Neural progenitor cell (in vitro differentiated cells): ENCODE measurements at regions not wholly inside any gene's neighbourhood (a gene's known extent, or its start where the extent isn't known, plus 50 kb on each side); places are given as distances from the start of the nearest gene placed in this dataset.
"Not testable (repeated sequence)": the region's sequence is repeated elsewhere in the genome, so short reads cannot be mapped to it uniquely, and the experiment has no call there.

Experiments used
- DNase-seq: peaks from one replicate; pipeline ENCODE4 v3.0.0-alpha.2; 2016; ENCODE audit warnings: low spot score
- H2AFZ ChIP-seq: fragments of 200-600 bp; sonication (generic); replicated peaks from 2 replicates; pipeline ENCODE4 v1.6.1; 2016; ENCODE audit warnings: antibody characterized with exemption
- H3F3A ChIP-seq: fragments of 200-600 bp; sonication (generic); 2 replicates; pipeline ENCODE4 v1.6.1; 2016; ENCODE audit warnings: antibody characterized with exemption, low read depth
- H3K27ac ChIP-seq: fragments of 200-600 bp; sonication (generic); 2 replicates; pipeline ENCODE4 v1.5.1; 2016; ENCODE audit warnings: mild to moderate bottlenecking
- H3K27me3 ChIP-seq: fragments of 200-600 bp; sonication (generic); 2 replicates; pipeline ENCODE4 v1.6.1; 2016; ENCODE audit warnings: mild to moderate bottlenecking, moderate library complexity
- H3K36me3 ChIP-seq: fragments of 200-600 bp; sonication (generic); 2 replicates; pipeline ENCODE4 v1.5.1; 2016
- H3K4me1 ChIP-seq: fragments of 200-600 bp; sonication (generic); 2 replicates; pipeline ENCODE4 v1.6.1; 2016; ENCODE audit warnings: mixed run types
- H3K4me2 ChIP-seq: fragments of 200-600 bp; sonication (generic); 2 replicates; pipeline ENCODE4 v1.6.1; 2016
- H3K4me3 ChIP-seq: fragments of 200-600 bp; sonication (generic); 2 replicates; pipeline ENCODE4 v1.5.1; 2016
- H3K79me2 ChIP-seq: fragments of 200-600 bp; sonication (generic); 2 replicates; pipeline ENCODE4 v1.6.1; 2016; ENCODE audit warnings: low read depth
- H3K9ac ChIP-seq: fragments of 200-600 bp; sonication (generic); 2 replicates; pipeline ENCODE4 v1.6.1; 2016
- H3K9me3 ChIP-seq: fragments of 200-600 bp; sonication (generic); 2 replicates; pipeline ENCODE4 v1.5.1; 2016; ENCODE audit warnings: low read depth
- H4K20me1 ChIP-seq: fragments of 200-600 bp; sonication (generic); 2 replicates; pipeline ENCODE4 v1.6.1; 2016; ENCODE audit warnings: low read depth
- H3K27ac Mint-ChIP-seq: 3 replicates; pipeline ENCODE4 v1.8.0; 2021; ENCODE audit warnings: mixed read lengths
- H3K27me3 Mint-ChIP-seq: 2 replicates; pipeline ENCODE4 v1.8.0; 2022; ENCODE audit warnings: low read depth, mild to moderate bottlenecking, inconsistent platforms, moderate library complexity, mixed read lengths; ENCODE audit not compliant: insufficient read depth
- H3K36me3 Mint-ChIP-seq: 3 replicates; pipeline ENCODE4 v1.8.0; 2021; ENCODE audit warnings: mixed read lengths
- H3K4me1 Mint-ChIP-seq: 3 replicates; pipeline ENCODE4 v1.8.0; 2021; ENCODE audit warnings: mixed read lengths
- H3K4me3 Mint-ChIP-seq: 3 replicates; pipeline ENCODE4 v1.8.0; 2021; ENCODE audit warnings: mild to moderate bottlenecking, moderate library complexity, mixed read lengths
- H3K9me3 Mint-ChIP-seq: 3 replicates; pipeline ENCODE4 v1.8.0; 2020; ENCODE audit warnings: mixed read lengths
- EZH2 ChIP-seq: fragments of 200-600 bp; sonication (generic); IDR thresholded peaks from 2 replicates; pipeline ENCODE4 v1.6.1; 2017; ENCODE audit warnings: antibody characterized with exemption, mild to moderate bottlenecking, moderate library complexity
- EZH2phosphoT487 ChIP-seq: fragments of 200-600 bp; sonication (generic); IDR thresholded peaks from 2 replicates; pipeline ENCODE4 v1.6.1; 2017; ENCODE audit warnings: antibody characterized with exemption
- TF ChIP-seq, protein P1 (sequence below): fragments of 200-600 bp; sonication (generic); IDR thresholded peaks from 2 replicates; pipeline ENCODE4 v1.5.1; 2017; ENCODE audit warnings: antibody characterized with exemption, mild to moderate bottlenecking

GRCh38 chr3:135426508-135426907 lies 539.0 kb upstream of the PPP2R3A start:
- H3K27me3 ChIP-seq: no peaks in the 10 kb centered on the region
- no peak overlapping the region for H3K9ac ChIP-seq
- no peaks in the 10 kb centered on the region for H4K20me1 ChIP-seq
- H3K36me3 ChIP-seq: no peaks in the 10 kb centered on the region
- H3K4me1 ChIP-seq: peaks cover 7% of the 10 kb centered on the region
- Mint-ChIP-seq H3K36me3 (no peaks in the 10 kb centered on the region), H3K27me3 (no peaks in the 10 kb centered on the region), H3K4me3 (no peak overlapping the region), H3K9me3 (no peaks in the 10 kb centered on the region), H3K4me1 (peaks cover 3% of the 10 kb centered on the region), H3K27ac (no peak overlapping the region)
- H3K9me3 ChIP-seq: no peaks in the 10 kb centered on the region
- no peak overlapping the region for H3K4me2 ChIP-seq
- H3K79me2 ChIP-seq: peaks cover 7% of the 10 kb centered on the region
- TF ChIP-seq EZH2 (no peak), EZH2phosphoT487 (no peak)
- TF ChIP-seq, protein P1, sequence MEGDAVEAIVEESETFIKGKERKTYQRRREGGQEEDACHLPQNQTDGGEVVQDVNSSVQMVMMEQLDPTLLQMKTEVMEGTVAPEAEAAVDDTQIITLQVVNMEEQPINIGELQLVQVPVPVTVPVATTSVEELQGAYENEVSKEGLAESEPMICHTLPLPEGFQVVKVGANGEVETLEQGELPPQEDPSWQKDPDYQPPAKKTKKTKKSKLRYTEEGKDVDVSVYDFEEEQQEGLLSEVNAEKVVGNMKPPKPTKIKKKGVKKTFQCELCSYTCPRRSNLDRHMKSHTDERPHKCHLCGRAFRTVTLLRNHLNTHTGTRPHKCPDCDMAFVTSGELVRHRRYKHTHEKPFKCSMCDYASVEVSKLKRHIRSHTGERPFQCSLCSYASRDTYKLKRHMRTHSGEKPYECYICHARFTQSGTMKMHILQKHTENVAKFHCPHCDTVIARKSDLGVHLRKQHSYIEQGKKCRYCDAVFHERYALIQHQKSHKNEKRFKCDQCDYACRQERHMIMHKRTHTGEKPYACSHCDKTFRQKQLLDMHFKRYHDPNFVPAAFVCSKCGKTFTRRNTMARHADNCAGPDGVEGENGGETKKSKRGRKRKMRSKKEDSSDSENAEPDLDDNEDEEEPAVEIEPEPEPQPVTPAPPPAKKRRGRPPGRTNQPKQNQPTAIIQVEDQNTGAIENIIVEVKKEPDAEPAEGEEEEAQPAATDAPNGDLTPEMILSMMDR: no peak
- H2AFZ ChIP-seq: no peak overlapping the region
- no peaks in the 10 kb centered on the region for H3F3A ChIP-seq
- H3K27ac ChIP-seq: no peak overlapping the region
- DNase-seq: no peak
- H3K4me3 ChIP-seq: no peak overlapping the region

- Histone ChIP-seq H3K9ac (no peak overlapping the region), H3K4me3 (no peak overlapping the region), H3K36me3 (no peaks in the 10 kb centered on the region), H3K27me3 (no peaks in the 10 kb centered on the region), H4K20me1 (no peaks in the 10 kb centered on the region), H2AFZ (no peak overlapping the region), H3K4me2 (no peak overlapping the region), H3K9me3 (no peaks in the 10 kb centered on the region), H3F3A (no peaks in the 10 kb centered on the region), H3K4me1 (no peaks in the 10 kb centered on the region), H3K27ac (no peak overlapping the region), H3K79me2 (peaks cover 17% of the 10 kb centered on the region)
- TF ChIP-seq EZH2phosphoT487 (no peak), EZH2 (no peak)
- TF ChIP-seq, protein P1: no peak
- no peak overlapping the region for H3K27ac Mint-ChIP-seq
- no peaks in the 10 kb centered on the region for H3K4me1 Mint-ChIP-seq
- no peak for DNase-seq
- H3K27me3 Mint-ChIP-seq: peaks cover 3% of the 10 kb centered on the region
- peaks cover 3% of the 10 kb centered on the region for H3K9me3 Mint-ChIP-seq
- peaks cover 3% of the 10 kb centered on the region for H3K36me3 Mint-ChIP-seq
- no peak overlapping the region for H3K4me3 Mint-ChIP-seq
Measured at GRCh38 chr3:135432402-135432801, 533.1 kb upstream of the PPP2R3A start.

- H3K27me3 Mint-ChIP-seq: not testable (repeated sequence)
- H2AFZ ChIP-seq: peak overlapping the region; percentile 95
Measured at GRCh38 chr3:135438889-135439597, 526.5 kb upstream of the PPP2R3A start.

DNA sequence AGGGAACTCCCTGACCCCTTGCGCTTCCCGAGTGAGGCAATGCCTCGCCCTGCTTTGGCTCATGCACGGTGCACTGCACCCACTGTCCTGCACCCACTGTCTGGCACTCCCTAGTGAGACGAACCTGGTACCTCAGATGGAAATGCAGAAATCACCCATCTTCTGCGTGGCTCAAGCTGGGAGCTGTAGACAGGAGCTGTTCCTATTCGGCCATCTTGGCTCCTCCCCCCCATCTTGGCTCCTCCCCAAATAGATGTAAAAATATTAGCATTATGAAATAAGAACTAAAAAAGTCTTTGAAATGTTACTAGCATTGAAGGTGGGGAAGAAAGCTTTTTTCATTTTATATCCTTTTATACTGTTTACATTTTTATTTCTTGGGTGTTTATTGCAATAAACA lies 525.9 kb upstream of the PPP2R3A start:
- Histone ChIP-seq H2AFZ (peak overlapping the region; percentile 95), H3F3A (peaks cover 16% of the 10 kb centered on the region), H3K4me3 (peak overlapping the region; percentile 54), H3K4me2 (peak overlapping the region; percentile 77), H3K79me2 (peaks cover 11% of the 10 kb centered on the region)
- peak overlapping the region; percentile 92 for H3K27ac Mint-ChIP-seq
- H3K4me1 ChIP-seq, H3K9me3 Mint-ChIP-seq, DNase-seq, H3K27me3 ChIP-seq, H3K27ac ChIP-seq, H3K36me3 ChIP-seq, H3K36me3 Mint-ChIP-seq, H3K4me1 Mint-ChIP-seq, H3K27me3 Mint-ChIP-seq, H3K9me3 ChIP-seq, H3K9ac ChIP-seq, H4K20me1 ChIP-seq: not testable (repeated sequence)
- peak overlapping the region; percentile 87 for H3K4me3 Mint-ChIP-seq

More at GRCh38 chr3:135438889-135439597, 526.5 kb upstream of the PPP2R3A start:
- not testable (repeated sequence) for H3K27ac Mint-ChIP-seq, H3K4me1 ChIP-seq, H3K36me3 ChIP-seq, H3K36me3 Mint-ChIP-seq, H3K9ac ChIP-seq, H3K27me3 ChIP-seq, H3K27ac ChIP-seq, H3K9me3 ChIP-seq, H3K4me1 Mint-ChIP-seq, H4K20me1 ChIP-seq, H3K9me3 Mint-ChIP-seq
- peak overlapping the region; percentile 87 for H3K4me3 Mint-ChIP-seq
- Histone ChIP-seq H3K79me2 (peaks cover 14% of the 10 kb centered on the region), H3K4me3 (peak overlapping the region; percentile 54), H3K4me2 (peak overlapping the region; percentile 77), H3F3A (peaks cover 16% of the 10 kb centered on the region)
- DNase-seq: peak; percentile 51
